Left ventricle myocardium inferior (tissue), 1 donor: ENCODE measurements at regions not wholly inside any gene's neighbourhood (a gene's known extent, or its start where the extent isn't known, plus 50 kb on each side); places are given as distances from the start of the nearest gene placed in this dataset.
"Not testable (repeated sequence)": the region's sequence is repeated elsewhere in the genome, so short reads cannot be mapped to it uniquely, and the experiment has no call there.

Experiments
- DNase-seq: peaks from one replicate; pipeline ENCODE4 v3.0.0-alpha.2; 2020
- H3K27ac ChIP-seq: fragments of 200-600 bp; replicated peaks from 2 replicates; pipeline ENCODE4 v1.8.0; 2021
- H3K27me3 ChIP-seq: fragments of 200-600 bp; 2 replicates; pipeline ENCODE4 v1.8.0; 2021; ENCODE audit warnings: low read depth
- H3K36me3 ChIP-seq: fragments of 200-600 bp; 2 replicates; pipeline ENCODE4 v1.8.0; 2021
- H3K4me1 ChIP-seq: fragments of 200-600 bp; 2 replicates; pipeline ENCODE4 v1.8.0; 2021
- H3K4me3 ChIP-seq: fragments of 200-600 bp; 2 replicates; pipeline ENCODE4 v1.8.0; 2021; ENCODE audit warnings: mild to moderate bottlenecking, moderate library complexity
- H3K9me3 ChIP-seq: fragments of 200-600 bp; replicated peaks from 2 replicates; pipeline ENCODE4 v1.8.0; 2021
- intact Hi-C: fragments of 100-400 bp; cut with micrococcal nuclease; formaldehyde crosslinking; loops from one replicate; pipeline ENCODE4 v1.11.0; 2022
- TF ChIP-seq, protein P1 (sequence below): fragments of 200-600 bp; IDR thresholded peaks from 2 replicates; pipeline ENCODE4 v1.8.0; 2021; ENCODE audit warnings: antibody characterized with exemption, mild to moderate bottlenecking, borderline replicate concordance
- donor health status: DM: no; HTN: yes; CAD: no; lungs with severe emphysema.

DNA sequence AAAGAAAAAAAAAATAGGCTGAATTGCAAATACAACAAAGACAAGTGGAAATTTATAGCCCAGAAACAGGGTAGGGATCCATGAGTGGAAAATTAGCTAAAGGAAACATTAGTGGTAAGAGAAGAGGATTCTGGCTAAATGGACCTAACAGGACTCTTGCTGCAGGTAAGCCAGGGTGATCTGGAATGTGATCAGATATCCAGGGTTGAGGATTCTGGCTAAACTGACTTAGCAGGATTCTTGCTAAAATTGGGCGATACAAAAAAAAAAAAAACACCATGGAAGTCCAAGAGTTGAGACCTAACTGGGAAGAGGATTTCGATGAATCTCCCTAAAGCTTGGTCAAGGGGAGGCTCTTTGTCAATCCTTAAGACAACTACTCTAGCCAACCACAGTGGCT lies 61.7 kb upstream of the ATF7IP2 start:
- Histone ChIP-seq H3K4me3 (no peak overlapping the region), H3K27me3 (no peaks in the 10 kb centered on the region), H3K27ac (no peak overlapping the region), H3K9me3 (no peaks in the 10 kb centered on the region), H3K4me1 (peaks cover 23% of the 10 kb centered on the region), H3K36me3 (no peaks in the 10 kb centered on the region)
- intact Hi-C loops = no loop called here
- DNase-seq = no peak
- TF ChIP-seq, protein P1, sequence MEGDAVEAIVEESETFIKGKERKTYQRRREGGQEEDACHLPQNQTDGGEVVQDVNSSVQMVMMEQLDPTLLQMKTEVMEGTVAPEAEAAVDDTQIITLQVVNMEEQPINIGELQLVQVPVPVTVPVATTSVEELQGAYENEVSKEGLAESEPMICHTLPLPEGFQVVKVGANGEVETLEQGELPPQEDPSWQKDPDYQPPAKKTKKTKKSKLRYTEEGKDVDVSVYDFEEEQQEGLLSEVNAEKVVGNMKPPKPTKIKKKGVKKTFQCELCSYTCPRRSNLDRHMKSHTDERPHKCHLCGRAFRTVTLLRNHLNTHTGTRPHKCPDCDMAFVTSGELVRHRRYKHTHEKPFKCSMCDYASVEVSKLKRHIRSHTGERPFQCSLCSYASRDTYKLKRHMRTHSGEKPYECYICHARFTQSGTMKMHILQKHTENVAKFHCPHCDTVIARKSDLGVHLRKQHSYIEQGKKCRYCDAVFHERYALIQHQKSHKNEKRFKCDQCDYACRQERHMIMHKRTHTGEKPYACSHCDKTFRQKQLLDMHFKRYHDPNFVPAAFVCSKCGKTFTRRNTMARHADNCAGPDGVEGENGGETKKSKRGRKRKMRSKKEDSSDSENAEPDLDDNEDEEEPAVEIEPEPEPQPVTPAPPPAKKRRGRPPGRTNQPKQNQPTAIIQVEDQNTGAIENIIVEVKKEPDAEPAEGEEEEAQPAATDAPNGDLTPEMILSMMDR = no peak

DNA sequence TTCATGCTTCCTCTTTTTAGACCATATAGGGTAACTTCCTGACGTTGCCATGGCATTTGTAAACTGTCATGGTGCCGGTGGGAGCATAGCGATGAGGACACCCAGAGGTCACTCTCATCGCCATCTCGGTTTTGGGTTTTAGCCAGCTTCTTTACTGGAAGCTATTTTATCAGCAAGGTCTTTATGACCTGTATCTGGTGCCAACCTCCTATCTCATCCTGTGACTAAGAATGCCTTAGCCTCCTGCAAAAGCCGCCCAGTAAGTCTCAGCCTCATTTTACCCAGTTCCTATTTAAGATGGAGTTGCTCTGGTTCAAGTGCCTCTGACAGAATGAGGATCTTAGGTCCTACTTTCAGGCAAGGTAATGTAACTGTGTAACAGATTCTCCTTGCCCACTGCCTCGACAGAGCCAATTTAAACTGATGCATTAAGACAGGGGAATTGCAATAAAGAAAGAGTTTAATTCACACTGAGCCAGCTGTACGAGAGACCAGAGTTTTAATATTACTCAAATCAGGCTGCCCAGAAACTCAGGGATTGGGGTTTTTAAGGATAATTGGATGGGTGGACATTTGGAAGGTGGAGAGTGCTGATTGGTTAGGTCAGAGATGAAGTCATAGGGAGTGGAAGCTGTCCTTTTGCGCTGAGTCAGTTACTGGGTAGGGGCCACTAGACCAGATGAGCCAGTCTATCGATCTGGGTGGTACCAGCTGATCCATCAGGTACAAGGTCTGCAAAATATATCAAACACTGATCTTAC lies 59.9 kb upstream of the ATF7IP2 start:
- DNase-seq = no peak
- Histone ChIP-seq H3K27ac (peak overlapping the region; percentile 66), H3K4me3 (no peak overlapping the region), H3K36me3 (no peaks in the 10 kb centered on the region), H3K27me3 (no peaks in the 10 kb centered on the region), H3K9me3 (no peaks in the 10 kb centered on the region), H3K4me1 (peaks cover 23% of the 10 kb centered on the region)
- intact Hi-C loops = no loop called here
- TF ChIP-seq, protein P1 = no peak

DNA sequence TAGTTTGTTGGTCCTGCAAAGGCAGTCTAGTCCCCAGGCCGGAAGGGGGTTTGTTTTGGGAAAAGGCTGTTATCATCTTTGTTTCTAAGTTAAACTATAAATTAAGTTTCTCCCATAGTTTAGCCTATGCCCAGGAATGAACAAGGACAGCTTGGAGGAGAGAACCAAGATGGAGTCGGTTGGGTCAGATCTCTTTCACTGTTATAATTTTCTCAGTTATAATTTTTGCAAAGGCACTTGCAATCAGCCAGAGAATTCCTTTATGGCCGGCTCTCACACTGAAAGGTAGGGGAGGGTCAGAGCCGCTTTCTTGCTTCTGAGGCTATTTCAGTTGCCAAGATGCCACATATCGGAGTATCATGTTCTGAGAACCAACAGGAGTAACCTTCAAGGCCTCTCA lies 59.2 kb upstream of the ATF7IP2 start:
- no peaks in the 10 kb centered on the region for H3K9me3 ChIP-seq
- intact Hi-C loops = no loop called here
- no peaks in the 10 kb centered on the region for H3K36me3 ChIP-seq
- H3K27ac ChIP-seq = peak overlapping the region; percentile 66
- TF ChIP-seq, protein P1 = no peak
- no peaks in the 10 kb centered on the region for H3K27me3 ChIP-seq
- no peak for DNase-seq
- no peak overlapping the region for H3K4me3 ChIP-seq
- peaks cover 23% of the 10 kb centered on the region for H3K4me1 ChIP-seq

DNA sequence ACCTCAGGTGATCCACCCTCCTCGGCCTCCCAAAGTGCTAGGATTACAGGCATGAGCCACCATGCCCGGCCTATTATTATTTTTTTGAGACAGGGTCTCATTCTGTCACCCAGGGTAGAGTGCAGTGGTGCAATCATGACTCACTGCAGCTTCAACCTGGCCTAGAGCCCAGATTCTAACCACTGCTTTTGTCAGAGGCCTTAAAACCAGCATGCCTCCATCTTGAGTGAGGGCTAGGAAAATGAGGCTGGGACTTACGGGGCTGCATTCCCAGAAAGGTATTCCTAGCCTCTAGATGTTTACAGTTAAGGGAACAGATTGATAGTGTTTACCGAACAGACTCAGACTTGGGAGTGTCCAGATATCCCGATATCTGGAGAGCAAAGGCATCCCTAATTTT lies 57.6 kb upstream of the ATF7IP2 start:
- H3K27me3 ChIP-seq, H3K9me3 ChIP-seq, DNase-seq, intact Hi-C loops, H3K36me3 ChIP-seq, H3K4me3 ChIP-seq: not testable (repeated sequence)
- Histone ChIP-seq H3K27ac (peak overlapping the region; percentile 16), H3K4me1 (peaks cover 27% of the 10 kb centered on the region)

DNA sequence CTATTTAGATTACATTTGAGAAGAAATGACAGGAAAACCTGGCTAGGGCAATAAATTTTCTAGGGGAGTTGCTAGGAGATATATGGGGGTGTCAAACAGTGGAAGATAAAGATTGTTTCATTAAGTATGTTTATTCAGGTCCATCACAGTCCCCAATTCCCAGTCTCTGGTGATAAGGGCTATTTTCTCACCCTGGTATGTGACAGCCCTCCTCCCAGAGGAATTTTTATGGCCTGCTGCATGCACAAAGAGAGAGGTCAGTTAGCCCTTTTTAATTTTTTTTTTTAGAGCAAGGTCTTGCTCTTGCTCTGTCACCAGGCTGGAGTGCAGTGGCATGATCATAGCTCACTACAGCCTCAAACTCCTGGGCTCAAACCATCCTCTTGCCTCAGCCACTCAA lies 53.6 kb upstream of the ATF7IP2 start:
- TF ChIP-seq, protein P1 = no peak
- peak overlapping the region; percentile 77 for H3K27ac ChIP-seq
- H3K27me3 ChIP-seq = no peaks in the 10 kb centered on the region
- intact Hi-C loops = no loop called here
- DNase-seq = no peak
- no peaks in the 10 kb centered on the region for H3K9me3 ChIP-seq
- no peak overlapping the region for H3K4me3 ChIP-seq
- peaks cover 22% of the 10 kb centered on the region for H3K4me1 ChIP-seq
- H3K36me3 ChIP-seq = no peaks in the 10 kb centered on the region

DNA sequence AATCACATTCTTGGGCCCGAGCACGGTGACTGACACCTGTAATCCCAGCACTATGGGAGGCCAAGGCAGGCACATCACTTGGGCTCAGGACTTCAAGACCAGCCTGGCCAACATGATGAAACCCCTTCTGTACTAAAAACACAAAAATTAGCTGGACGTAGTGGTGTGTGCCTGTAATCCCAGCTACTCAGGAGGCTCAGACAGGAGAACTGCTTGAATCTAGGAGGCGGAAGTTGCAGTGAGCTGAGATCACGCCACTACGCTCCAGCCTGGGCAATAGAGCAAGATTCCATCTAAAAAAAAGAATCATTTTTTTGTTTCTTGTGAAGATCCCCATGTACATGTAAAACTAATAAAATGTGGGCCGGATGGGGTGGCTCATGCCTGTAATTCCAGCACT lies 53.1 kb upstream of the ATF7IP2 start:
- DNase-seq = no peak
- Histone ChIP-seq H3K4me1 (peaks cover 22% of the 10 kb centered on the region), H3K27ac (peak overlapping the region; percentile 77), H3K27me3 (no peaks in the 10 kb centered on the region), H3K9me3 (no peaks in the 10 kb centered on the region), H3K36me3 (no peaks in the 10 kb centered on the region), H3K4me3 (no peak overlapping the region)
- TF ChIP-seq, protein P1 = no peak
- intact Hi-C loops = no loop called here
